GM19240 (cell line): ENCODE measurements at regions not wholly inside any gene's neighbourhood (a gene's known extent, or its start where the extent isn't known, plus 50 kb on each side); places are given as distances from the start of the nearest gene placed in this dataset.

Experiments
- DNase-seq: peaks from one replicate; pipeline ENCODE4 v3.0.0; 2011; ENCODE audit warnings: low spot score; ENCODE audit not compliant: insufficient read length

- no peak for DNase-seq
Measured at GRCh38 chr11:36837831-36838437, 239.9 kb upstream of the RAG2 start.

DNA sequence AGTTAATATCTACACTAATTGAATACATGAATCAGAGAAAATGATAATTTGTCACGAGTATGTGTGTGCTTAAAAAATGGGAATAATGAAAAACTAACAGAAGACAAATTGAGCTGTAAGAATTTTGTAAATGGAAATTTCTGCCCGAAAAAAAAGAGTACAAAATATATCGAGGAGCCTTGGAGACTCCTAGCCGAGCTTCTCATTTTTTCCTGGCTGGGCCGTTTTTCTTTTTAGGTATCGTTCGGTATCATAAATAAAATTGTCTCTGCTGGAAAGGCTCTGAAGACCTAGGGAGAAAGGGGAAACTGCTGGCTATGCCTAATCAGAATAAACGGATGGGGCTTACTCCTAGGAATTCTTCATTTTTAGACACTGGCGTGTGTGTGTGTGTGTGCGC is 227.2 kb upstream of the RAG2 start:
- DNase-seq, result no peak

- no peak for DNase-seq
Measured at GRCh38 chr11:36824349-36824748, 226.3 kb upstream of the RAG2 start.

DNA sequence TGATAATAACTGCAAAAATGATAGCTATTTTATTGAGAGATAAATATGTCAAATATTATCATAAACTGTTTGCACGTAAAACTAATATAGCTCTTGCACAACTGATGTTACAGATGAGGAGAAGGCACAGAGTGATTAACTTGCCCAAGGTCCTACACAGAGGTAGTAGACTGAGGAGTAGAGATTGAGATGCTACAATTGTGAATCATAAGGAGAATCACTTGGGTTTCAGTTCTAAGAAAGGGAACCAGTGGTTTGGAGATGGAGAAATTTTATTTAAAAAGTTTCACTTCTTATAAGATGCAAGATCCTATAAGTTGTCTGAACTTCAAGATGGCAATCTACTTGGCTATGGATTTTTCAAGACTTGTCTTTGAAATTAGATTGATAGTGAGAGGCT is 224.8 kb upstream of the RAG2 start:
- no peak for DNase-seq

DNA sequence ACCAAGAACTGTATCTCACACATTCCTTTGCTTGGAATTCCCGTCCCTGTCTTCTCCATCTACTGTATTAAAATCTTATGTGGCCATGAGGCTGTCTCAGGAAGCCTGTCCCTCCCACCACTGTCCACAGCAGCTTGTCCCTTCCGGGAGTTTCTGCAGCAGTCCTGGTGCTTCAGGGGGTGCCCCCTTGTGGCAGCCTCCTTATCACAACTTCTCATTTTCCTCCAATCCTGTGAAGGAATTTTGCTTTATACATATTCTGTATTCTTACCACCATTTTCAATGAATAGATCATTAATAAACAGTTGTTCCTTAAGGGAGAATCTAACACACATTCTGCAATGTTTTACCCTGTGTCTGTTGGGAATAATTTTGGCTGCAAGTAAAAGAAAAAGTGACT is 220.4 kb upstream of the RAG2 start:
- DNase-seq, result no peak

DNA sequence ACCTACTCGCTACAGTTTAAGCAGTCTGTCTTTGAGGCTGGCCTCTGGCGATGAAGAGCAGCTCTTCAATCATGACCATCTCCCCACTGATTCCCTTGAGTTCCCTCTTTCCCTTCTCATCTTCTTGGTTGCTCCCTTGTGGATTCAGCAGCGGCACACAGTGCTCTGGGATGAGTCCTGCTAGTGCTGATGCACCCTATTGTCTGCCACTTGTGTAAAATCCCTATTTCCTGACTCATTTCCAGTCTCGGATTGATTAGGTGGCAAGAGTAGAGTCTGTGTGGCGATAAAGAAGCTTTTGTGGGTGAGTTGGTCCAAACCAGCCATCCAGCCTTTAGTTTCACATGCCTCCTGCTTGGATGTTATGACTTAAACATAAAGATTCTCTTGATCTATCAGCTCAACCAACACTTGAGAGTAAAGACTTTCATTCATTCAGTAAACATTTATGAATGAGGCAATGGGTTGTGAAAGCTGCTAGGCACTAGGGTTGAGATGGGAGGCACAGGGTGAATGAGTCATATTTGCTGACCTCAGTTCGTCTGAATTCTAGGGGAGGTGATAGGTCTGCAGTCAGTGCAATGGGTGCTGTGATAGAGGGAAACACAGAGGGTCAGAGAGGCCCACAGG is 219.4 kb upstream of the RAG2 start:
- DNase-seq, result no peak

GRCh38 chr11:36809303-36809702 is 211.3 kb upstream of the RAG2 start:
- no peak for DNase-seq

GRCh38 chr11:36807871-36808270 is 209.8 kb upstream of the RAG2 start:
- no peak for DNase-seq

GRCh38 chr11:36803084-36803483 is 205.0 kb upstream of the RAG2 start:
- no peak for DNase-seq

DNA sequence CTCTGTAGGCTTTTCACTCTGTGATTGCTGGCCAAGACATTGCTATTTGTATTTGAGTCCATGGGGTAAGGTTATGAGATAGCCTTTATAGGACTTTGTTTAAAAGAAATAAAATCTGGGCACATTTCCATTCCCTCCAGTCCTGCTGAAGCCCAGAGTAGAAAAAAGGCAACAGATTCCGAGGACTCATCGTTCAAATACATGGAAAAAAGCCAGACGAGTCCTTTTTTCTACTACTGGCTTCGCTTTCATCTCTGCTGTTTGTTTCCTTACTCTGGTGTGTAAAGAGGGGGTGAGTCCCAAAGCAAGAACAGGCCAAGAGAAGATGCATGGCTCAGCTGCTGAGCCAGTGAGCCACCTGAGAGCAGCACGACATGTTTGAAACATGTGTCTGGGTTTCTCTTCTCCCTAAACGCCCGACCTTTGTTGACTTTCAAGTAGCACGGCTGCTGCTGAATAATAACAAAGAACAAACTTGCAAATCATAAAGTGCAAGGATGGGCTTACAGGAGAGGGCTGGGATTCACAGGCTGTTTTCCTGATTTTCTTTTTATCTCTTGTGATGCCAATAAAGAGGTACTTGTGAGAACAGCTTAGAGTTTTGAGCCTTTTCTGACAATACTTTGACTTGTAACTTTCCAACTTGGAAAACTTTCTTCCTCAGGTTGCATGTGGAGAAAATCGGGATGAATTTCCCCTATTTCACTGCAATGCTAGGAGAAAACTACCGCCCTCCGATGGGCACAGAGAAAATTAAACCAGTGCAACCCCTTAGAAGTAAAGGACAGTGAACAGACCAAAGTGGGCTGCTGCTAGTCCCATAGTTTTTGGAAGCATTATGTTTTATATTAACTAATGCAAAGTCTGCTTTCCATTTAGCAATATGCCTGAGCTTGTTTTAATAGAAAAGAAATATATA is 195.2 kb upstream of the RAG2 start:
- DNase-seq, result no peak

GRCh38 chr11:36791957-36792356 is 193.9 kb upstream of the RAG2 start:
- DNase-seq, result no peak

DNA sequence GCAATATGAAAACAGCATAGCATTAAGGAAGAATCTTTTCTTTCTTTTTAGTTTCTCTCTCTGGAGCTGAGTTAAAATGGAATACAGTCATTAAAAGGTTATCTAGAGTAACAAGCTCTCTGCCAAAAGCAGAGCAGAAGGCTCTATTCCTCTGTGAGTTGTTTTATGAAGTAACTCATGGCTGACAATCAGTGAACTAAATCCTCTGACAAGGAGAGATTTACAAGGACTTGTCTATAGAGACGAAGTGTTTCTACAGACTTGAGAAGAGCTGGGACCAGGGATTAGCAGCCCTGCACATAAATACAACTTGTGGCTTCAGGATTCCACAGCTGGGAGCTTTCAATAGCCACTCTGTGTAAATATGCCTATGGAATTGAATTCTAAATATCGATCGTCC is 192.5 kb upstream of the RAG2 start:
- DNase-seq, result no peak

DNA sequence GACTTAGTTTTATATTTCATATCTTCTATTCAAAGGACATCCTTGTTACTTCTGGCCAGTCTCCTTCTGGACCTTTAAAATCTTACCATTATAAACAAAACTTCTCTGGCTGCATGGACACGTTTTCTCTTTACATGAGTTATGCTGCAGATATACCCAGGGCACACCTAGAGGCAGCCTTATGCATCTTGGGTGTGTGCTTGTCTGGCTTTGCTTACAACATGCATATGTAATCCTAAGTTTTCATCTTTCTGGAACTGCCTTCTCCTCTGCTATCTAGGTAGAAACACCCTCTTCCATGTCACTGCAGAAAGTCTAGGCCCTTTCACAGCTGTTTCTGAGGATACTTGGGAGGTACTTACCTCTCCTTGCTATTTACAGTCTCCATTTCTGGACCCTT is 185.8 kb upstream of the RAG2 start:
- no peak for DNase-seq

DNA sequence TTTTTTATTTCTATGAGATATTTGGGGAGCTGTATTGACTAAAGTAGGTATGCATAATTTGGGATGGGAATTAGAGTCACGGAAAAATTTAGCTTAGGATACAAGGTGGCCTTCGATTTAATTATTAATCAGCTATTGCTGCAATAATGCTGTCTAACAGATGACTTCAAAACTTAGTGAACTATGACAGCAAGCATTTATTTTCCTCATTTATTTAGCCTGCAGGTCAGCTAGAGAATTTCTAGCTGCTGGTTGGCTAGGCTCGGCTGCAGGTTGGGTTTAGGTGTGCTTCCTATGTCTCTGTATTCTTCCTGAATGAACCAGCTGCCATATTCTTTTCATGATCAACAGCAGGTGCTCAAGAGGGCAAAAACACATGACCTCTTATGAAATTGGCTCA is 181.8 kb upstream of the RAG2 start:
- DNase-seq, result no peak

GRCh38 chr11:36777311-36777710 is 179.3 kb upstream of the RAG2 start:
- no peak for DNase-seq

GRCh38 chr11:36775756-36776155 is 177.7 kb upstream of the RAG2 start:
- DNase-seq, result no peak

DNA sequence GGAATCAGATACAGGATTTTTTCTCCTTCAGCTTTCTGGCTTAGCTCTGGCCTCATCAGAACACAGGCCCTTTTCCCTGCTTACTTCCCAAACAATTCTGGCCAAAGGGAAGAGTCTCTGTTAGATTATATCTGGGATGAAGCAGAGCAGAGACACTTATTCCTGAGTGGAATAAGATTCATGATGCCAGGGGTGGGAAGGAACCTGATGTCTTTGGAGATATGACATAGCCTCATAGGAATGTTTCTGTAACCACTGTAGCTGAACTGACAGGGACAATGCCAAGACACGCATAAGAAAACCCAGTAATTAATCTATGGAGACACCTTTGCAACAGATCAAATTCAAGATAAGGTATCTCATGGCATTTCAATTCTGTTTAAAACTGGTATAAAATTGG is 177.1 kb upstream of the RAG2 start:
- DNase-seq, result no peak

DNA sequence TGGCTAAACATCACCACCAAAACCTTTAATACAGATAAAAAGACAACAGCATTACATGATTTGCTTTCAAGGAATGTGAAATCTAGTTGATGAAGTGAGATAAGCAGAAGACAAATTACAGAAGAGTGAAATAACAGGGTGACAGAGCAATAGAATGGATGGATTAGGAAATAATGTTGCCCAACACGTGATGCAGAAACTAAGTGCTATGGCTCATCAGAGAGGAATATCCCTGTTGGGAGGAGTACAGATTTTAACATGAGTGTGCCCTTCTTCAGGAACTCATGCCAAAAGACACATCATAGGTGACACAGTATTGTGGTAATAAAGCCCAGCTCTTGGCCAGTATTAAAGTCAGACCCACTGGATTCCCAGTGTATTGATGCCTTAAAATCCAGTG is 176.6 kb upstream of the RAG2 start:
- no peak for DNase-seq

DNA sequence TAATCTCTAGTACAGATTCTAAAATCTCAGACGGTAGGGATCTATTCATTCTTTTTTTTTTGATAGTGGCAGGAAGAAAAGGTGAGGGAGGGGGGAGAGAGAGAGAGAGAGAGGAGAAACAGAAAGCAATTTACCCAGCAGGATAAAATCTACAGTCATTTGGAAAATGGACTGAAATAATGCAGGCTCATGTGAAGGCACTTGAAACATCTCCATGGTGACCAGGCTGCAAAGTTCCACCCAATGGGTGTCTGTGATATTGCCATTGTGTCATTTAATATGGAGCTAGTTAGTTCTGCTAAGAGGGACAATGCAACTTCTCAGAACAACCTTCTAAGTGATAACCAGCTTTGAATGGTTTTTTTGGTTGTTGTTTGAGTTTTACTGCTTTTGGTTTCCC is 165.2 kb upstream of the RAG2 start:
- DNase-seq, result peak; percentile 7

- no peak for DNase-seq
Measured at GRCh38 chr11:36757075-36757474, 159.0 kb upstream of the RAG2 start.

GRCh38 chr11:36753960-36754359 is 155.9 kb upstream of the RAG2 start:
- no peak for DNase-seq

DNA sequence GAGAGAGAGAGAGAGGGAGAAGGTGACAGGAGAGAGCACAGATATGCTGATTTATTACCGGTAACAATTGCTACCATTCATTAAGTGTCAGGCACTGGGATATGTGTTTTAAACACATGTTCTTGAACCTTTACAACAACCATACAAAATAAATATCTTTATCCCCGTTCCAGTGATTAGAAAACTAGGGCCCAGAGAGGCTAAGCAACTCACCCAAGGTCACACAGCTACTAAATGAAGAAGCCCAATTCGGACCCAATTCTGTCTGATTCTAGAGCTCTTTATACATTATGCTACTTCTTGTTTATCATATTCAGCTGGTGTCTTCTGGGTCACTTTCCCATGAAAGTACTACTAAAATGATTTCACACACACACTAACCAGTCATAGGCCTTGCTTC is 154.0 kb upstream of the RAG2 start:
- no peak for DNase-seq

DNA sequence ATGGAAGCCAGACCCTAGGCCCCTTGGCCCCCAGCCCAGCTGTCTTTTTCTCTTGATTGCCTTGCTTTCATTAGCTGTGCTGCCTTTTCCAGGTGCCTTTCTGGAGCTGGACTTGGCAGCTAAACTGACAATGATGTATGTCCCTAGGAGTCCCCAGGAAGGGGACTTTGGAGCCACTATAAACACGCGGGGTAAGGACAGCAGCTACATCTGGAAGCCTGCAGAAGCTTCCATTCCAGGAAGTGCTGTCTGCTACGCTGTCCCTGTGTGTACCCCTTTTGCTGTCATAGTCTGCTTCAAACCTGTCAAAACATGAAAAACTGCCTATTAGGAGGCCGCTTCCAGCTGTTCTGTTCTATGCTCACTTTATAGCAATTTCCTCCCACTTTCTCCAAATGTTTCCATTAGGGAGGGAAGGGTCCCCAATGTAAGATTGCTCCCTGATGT is 153.3 kb upstream of the RAG2 start:
- DNase-seq, result no peak
